ENCODE measurements at regions not wholly inside any gene's neighbourhood (a gene's known extent, or its start where the extent isn't known, plus 50 kb on each side); places are given as distances from the start of the nearest gene placed in this dataset.

- H3K27ac ChIP-seq (ENCODE audit: insufficient read depth, low read length), result no peak overlapping the region
- H3K4me3 ChIP-seq (ENCODE audit: insufficient read depth, low read depth, low read length), result no peak overlapping the region
- no peak overlapping the region for H4K5ac ChIP-seq (ENCODE audit: low read depth, low read length)
- H2AK9ac ChIP-seq (replicated peaks; ENCODE audit: low read depth, low read length, poor library complexity), result no peak overlapping the region
- no peak overlapping the region for H3K4ac ChIP-seq (ENCODE audit: low read depth, low read length)
- H3K27me3 ChIP-seq (ENCODE audit: control insufficient read depth, insufficient read depth, low read length), result peaks cover 26% of the 10 kb centered on the region
- no peak overlapping the region for H4K8ac ChIP-seq (ENCODE audit: low read depth in 2 of 2, low read length in 2 of 2)
- no TSS peak for BruUV-seq (replicated peaks)
- no peaks in the 10 kb centered on the region for H3K9me1 ChIP-seq (ENCODE audit: insufficient read depth, low read length)
- H3K9ac ChIP-seq (ENCODE audit: low read depth, low read length), result no peak overlapping the region
- no peak overlapping the region for H3K4me2 ChIP-seq (ENCODE audit: low read depth, low read length)
- no peaks in the 10 kb centered on the region for H3K36me3 ChIP-seq (ENCODE audit: control insufficient read depth, insufficient read depth, low read length)
- no peak overlapping the region for H3K14ac ChIP-seq (replicated peaks; ENCODE audit: low read depth, low read length)
- in situ Hi-C loops (cut with MboI; ENCODE audit: low sequenced_read_pairs) (no loop called here), intact Hi-C loops (cut with micrococcal nuclease) (no loop called here), dilution Hi-C loops (cut with HindIII; ENCODE audit: low sequenced_read_pairs, unreplicated experiment) (no loop called here)
- no CpG with 5 or more reads among the region's 7 CpGs for WGBS, 2 experiments (ENCODE audit: extremely low coverage in 2 of 2, insufficient read length in 1 of 2)
- H2AK5ac ChIP-seq (ENCODE audit: low read depth, low read length), result no peak overlapping the region
- H2BK120ac ChIP-seq (ENCODE audit: low read depth, low read length), result no peak overlapping the region
- DNase-seq (no peak), ATAC-seq (ENCODE audit: low read depth) (no peak)
- no peak overlapping the region for H3K56ac ChIP-seq (ENCODE audit: extremely low read depth, insufficient read depth, low read length)
- ChIA-PET POLR2A (ENCODE audit: unreplicated experiment) (no interaction called here), CTCF (interaction anchor here (0.6 kb wide), 1 partner anchor 567 kb away, joined by 4 read pairs; no protein-coding TSS in a partner anchor)
- H2AFZ ChIP-seq (replicated peaks; ENCODE audit: low read length, poor library complexity), result no peak overlapping the region
- no peak overlapping the region for H4K91ac ChIP-seq (ENCODE audit: insufficient read depth, low read depth, low read length)
- no peaks in the 10 kb centered on the region for H3K4me1 ChIP-seq (ENCODE audit: control insufficient read depth, insufficient read depth, low read length)
- no peak overlapping the region for H3K23ac ChIP-seq (ENCODE audit: low read depth, low read length)
- no peaks in the 10 kb centered on the region for H4K20me1 ChIP-seq (ENCODE audit: insufficient read depth, low read length)
- no peaks in the 10 kb centered on the region for H3K79me1 ChIP-seq (ENCODE audit: low read depth in 1 of 2, low read length in 2 of 2)
- H2BK20ac ChIP-seq (ENCODE audit: low read depth, low read length), result no peak overlapping the region
- H3K18ac ChIP-seq (ENCODE audit: low read depth, low read length), result no peak overlapping the region
- no peak overlapping the region for H2BK15ac ChIP-seq (ENCODE audit: low read depth, low read length)
- H2BK5ac ChIP-seq (ENCODE audit: low read depth, low read length, poor library complexity, severe bottlenecking), result no peak overlapping the region
- no peaks in the 10 kb centered on the region for H3K9me3 ChIP-seq (ENCODE audit: control insufficient read depth, insufficient read depth, low read length)
- TF ChIP-seq RCOR1 (IDR thresholded peaks at IDR 0.05; ENCODE audit: insufficient replicate concordance, low read length) (no peak), MAFK (IDR thresholded peaks at IDR 0.05; ENCODE audit: low read depth, low read length) (no peak), POLR2A (IDR thresholded peaks at IDR 0.05; ENCODE audit: low read depth, low read length) (no peak)
Measured at GRCh38 chrX:39795605-39796004, 302.2 kb downstream of the BCOR start.

All from IMR-90 (cell line).